ENCODE measurements at regions not wholly inside any gene's neighbourhood (a gene's known extent, or its start where the extent isn't known, plus 50 kb on each side); places are given as distances from the start of the nearest gene placed in this dataset.

DNA sequence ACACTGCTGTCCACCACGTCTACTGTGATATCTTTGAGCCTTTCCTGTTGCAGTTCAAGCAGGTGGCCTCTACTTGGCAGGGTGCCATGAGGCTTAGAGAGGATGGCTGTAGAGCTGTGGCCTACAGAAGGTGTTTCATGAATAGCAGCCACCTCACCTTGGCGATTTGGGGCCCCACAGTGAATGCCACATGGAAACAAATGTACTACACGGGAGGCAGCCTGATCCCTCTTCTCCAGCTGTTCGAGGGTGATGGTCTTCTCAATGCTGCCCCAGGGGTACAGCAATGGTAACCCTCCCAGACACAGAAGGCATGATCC is 70.7 kb downstream of the FAM43A start:
- intact Hi-C loops (cut with DNase I): no loop called here
- peak overlapping the region; percentile 74 for H3K27ac ChIP-seq
- DNase-seq: no peak

DNA sequence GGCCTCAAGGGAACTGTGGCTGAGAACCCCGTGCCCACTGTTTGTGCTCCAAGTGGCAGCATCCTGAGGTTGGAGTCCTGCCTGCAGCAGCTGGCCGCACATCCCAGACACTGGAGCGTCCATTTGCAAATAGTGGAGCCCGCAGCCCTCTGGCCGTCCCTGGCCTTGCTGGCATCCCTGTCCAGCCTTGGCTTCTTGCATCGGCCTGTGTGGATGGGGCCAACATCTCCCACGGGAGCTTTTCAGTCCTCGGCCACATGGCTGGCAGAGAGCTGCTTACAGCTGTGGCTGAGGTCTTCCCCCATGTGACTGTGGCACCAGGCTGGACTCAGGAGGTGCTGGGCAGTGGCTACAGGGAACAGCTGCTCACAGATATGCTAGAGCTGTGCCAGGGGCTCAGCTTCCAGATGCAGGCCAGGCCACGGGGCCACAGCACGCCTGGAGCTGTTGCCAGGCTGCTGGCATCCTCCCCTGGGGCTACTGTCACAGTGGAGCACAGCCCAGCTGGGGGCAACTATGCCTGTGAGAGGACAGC is 71.2 kb downstream of the FAM43A start:
- DNase-seq: no peak

More for the DNA sequence above, 70.7 kb downstream of the FAM43A start:
- TF ChIP-seq, protein P1, sequence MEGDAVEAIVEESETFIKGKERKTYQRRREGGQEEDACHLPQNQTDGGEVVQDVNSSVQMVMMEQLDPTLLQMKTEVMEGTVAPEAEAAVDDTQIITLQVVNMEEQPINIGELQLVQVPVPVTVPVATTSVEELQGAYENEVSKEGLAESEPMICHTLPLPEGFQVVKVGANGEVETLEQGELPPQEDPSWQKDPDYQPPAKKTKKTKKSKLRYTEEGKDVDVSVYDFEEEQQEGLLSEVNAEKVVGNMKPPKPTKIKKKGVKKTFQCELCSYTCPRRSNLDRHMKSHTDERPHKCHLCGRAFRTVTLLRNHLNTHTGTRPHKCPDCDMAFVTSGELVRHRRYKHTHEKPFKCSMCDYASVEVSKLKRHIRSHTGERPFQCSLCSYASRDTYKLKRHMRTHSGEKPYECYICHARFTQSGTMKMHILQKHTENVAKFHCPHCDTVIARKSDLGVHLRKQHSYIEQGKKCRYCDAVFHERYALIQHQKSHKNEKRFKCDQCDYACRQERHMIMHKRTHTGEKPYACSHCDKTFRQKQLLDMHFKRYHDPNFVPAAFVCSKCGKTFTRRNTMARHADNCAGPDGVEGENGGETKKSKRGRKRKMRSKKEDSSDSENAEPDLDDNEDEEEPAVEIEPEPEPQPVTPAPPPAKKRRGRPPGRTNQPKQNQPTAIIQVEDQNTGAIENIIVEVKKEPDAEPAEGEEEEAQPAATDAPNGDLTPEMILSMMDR (IDR thresholded peaks at IDR 0.05): no peak
- Histone ChIP-seq H3K36me3 (no peaks in the 10 kb centered on the region), H3K4me3 (no peak overlapping the region), H3K9me3 (no peaks in the 10 kb centered on the region), H3K4me1 (peaks cover 11% of the 10 kb centered on the region), H3K27me3 (no peaks in the 10 kb centered on the region)
- no peak for ATAC-seq

DNA sequence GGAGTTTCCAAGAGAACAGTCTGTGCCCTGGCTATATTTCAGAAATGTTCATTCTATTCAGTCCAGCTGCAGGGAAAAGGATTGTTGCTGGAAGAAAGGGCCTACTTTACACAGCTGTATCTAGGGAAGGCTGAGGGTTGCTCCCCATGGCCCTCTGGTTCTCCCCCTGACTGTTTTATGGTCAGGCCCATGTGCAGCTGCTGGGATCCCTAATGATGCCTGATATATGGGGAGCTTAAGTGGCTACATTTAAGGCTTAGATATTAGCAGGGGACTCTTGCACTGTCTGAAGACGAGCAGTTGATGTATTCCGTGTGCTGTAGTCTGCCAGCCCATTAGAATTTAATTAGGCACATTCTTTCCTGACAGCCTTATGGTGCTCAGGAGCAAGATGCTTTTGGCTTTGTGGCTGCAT is 72.0 kb downstream of the FAM43A start:
- Histone ChIP-seq H3K9me3 (no peaks in the 10 kb centered on the region), H3K27me3 (no peaks in the 10 kb centered on the region), H3K36me3 (no peaks in the 10 kb centered on the region), H3K4me1 (peaks cover 11% of the 10 kb centered on the region), H3K4me3 (no peak overlapping the region), H3K27ac (peak overlapping the region; percentile 74)
- peak; percentile 31 for ATAC-seq
- no peak for DNase-seq
- TF ChIP-seq, protein P1 (IDR thresholded peaks at IDR 0.05): no peak
- intact Hi-C loops (cut with DNase I): no loop called here

More for the DNA sequence above, 71.2 kb downstream of the FAM43A start:
- Histone ChIP-seq H3K36me3 (no peaks in the 10 kb centered on the region), H3K4me1 (peaks cover 11% of the 10 kb centered on the region), H3K4me3 (no peak overlapping the region), H3K27ac (peak overlapping the region; percentile 74), H3K9me3 (no peaks in the 10 kb centered on the region), H3K27me3 (no peaks in the 10 kb centered on the region)
- ATAC-seq: peak; percentile 47
- TF ChIP-seq, protein P1 (IDR thresholded peaks at IDR 0.05): no peak
- intact Hi-C loops (cut with DNase I): no loop called here

DNA sequence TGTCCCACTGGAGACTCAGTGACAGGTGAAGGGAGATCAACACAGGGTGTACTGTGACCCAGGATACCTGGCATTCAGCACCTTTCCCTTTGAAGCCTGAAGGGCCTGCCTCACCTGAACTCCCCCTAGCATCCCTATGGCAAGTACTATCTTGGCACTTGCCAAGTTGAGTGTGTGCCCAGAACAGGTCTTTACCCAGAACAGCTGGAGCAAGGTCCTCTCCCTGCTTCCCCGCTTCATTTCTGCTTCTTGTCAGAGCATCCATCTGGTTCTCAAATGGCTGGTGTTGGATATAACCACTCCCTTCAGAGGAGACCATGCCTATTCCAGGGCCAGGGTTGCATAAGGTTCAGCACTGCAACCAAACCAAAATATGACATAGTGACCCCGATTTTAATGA is 73.0 kb downstream of the FAM43A start:
- H3K4me3 ChIP-seq: no peak overlapping the region
- TF ChIP-seq, protein P1 (IDR thresholded peaks at IDR 0.05): no peak
- H3K9me3 ChIP-seq: no peaks in the 10 kb centered on the region
- intact Hi-C loops (cut with DNase I): no loop called here
- ATAC-seq (no peak), DNase-seq (no peak)
- no peak overlapping the region for H3K27ac ChIP-seq
- H3K4me1 ChIP-seq: peaks cover 11% of the 10 kb centered on the region
- H3K27me3 ChIP-seq: no peaks in the 10 kb centered on the region
- no peaks in the 10 kb centered on the region for H3K36me3 ChIP-seq

DNA sequence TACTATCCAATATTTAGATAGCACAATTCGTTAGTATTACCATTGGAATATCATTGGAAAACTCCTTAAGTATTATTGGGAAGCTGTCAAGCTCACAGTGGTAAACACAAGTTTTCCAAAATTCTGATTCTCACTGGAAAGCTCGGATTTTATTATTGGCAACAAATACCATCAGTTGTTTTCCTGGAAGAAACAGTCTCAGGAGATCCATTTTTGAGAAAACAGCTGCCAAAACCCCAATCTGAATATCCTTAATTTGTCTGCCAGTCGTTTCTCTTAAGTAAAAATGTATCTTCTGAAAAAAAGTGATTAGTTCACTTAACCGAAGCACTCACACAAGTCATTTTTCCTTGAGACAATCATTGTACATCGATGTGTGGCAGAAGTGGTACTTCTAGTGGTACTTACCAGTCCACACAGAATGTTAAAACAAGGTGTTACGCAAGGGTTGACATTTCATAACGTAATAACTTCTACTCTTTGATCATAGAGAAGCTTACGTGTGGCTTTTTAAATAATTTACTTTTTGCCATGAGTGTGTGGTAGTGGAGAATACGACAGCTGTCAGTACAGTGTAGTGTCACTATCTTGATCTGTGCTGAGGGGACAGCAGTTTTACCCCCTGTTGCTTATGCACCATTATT is 74.9 kb downstream of the FAM43A start:
- ATAC-seq: peak; percentile 15
- DNase-seq: no peak
- Histone ChIP-seq H3K36me3 (no peaks in the 10 kb centered on the region), H3K27ac (no peak overlapping the region), H3K27me3 (no peaks in the 10 kb centered on the region), H3K9me3 (no peaks in the 10 kb centered on the region), H3K4me1 (peaks cover 11% of the 10 kb centered on the region), H3K4me3 (no peak overlapping the region)
- TF ChIP-seq, protein P1 (IDR thresholded peaks at IDR 0.05): no peak
- intact Hi-C loops (cut with DNase I): no loop called here
